ENCODE measurements at regions not wholly inside any gene's neighbourhood (a gene's known extent, or its start where the extent isn't known, plus 50 kb on each side); places are given as distances from the start of the nearest gene placed in this dataset.

DNA sequence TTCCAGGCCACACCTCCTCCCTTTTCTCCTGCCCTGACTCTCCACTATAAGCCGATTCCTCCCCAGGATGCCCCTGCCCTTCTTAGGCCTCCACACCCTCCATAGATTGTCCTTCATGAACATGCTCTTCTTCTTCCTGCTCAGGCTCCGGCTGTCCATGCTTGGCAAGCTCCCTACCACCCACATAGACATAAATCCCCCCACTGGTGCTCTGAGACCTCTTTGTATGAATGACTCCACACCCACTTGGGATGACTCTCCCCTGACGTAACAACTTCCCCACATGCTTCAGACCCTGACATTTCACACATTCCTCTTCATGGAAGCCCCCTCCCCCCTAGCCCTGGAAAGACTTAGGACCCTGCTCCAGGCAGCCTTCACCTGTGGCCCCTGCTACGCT, 542.5 kb upstream of the LARGE1 start:
- FAIRE-seq (no peak), ATAC-seq (no peak), DNase-seq (ENCODE audit: low read depth in 1 of 2, low spot score in 1 of 2) (no peak)
- 2% methylated on average over 4 of the region's 4 CpGs for WGBS (ENCODE audit: missing lambda C conversion rate)
- no peak for TF ChIP-seq RCOR1 (IDR thresholded peaks at IDR 0.05; ENCODE audit: low read depth, low read length)
- TF ChIP-seq CEBPB (IDR thresholded peaks at IDR 0.05) = no peak
- no peak for TF ChIP-seq POLR2AphosphoS2 (conservative IDR thresholded peaks at IDR 0.05; ENCODE audit: low read length)
- TF ChIP-seq RAD21 (conservative IDR thresholded peaks at IDR 0.05 in 1 of 2, IDR thresholded peaks at IDR 0.05 in 1 of 2) = no peak
- no peak for TF ChIP-seq HOXB13 (CRISPR knock-in tag; IDR thresholded peaks at IDR 0.05; ENCODE audit: low read depth)
- Histone ChIP-seq H3K27ac (no peak overlapping the region), H3K9me3 (no peaks in the 10 kb centered on the region), H3K4me3 (no peak overlapping the region), H3K4me2 (no peak overlapping the region), H3K4me1 (no peaks in the 10 kb centered on the region)
- ChIA-PET CTCF (no interaction called here), POLR2A (no interaction called here)

DNA sequence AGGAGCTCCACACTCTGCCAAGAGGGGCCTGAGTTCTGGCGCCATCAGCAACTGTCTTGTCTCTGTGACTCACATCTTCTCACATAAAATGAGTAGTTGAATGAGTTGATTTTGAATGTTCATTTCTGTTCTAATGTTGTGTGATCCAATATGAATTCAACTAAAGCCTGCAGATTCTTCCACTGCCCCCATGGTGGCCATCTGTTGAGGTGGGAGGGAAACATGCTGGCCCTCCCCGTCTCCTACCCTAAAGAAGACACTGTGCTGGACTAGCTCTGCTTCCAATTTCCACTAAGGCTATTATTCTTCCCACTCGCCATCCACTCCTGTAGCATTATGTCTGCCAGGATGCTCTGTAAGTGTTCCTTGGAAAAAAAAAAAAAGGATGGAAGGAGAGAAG, 555.6 kb upstream of the LARGE1 start:
- H3K4me2 ChIP-seq = no peak overlapping the region
- WGBS (ENCODE audit: missing lambda C conversion rate) = 0% methylated on average over 3 of the region's 3 CpGs
- POLR2A ChIA-PET = no interaction called here
- H3K27ac ChIP-seq = no peak overlapping the region
- CTCF ChIA-PET = interaction anchor here (0.7 kb wide), 1 partner anchor 12 kb away, joined by 3 read pairs; no protein-coding TSS in a partner anchor
- H3K4me1 ChIP-seq = no peaks in the 10 kb centered on the region
- H3K9me3 ChIP-seq = no peaks in the 10 kb centered on the region
- TF ChIP-seq BHLHE40 (IDR thresholded peaks at IDR 0.05; ENCODE audit: low read depth, low read length) = no peak
- FAIRE-seq (no peak), DNase-seq (ENCODE audit: low read depth in 1 of 2, low spot score in 1 of 2) (no peak), ATAC-seq (no peak)
- no peak overlapping the region for H3K4me3 ChIP-seq

DNA sequence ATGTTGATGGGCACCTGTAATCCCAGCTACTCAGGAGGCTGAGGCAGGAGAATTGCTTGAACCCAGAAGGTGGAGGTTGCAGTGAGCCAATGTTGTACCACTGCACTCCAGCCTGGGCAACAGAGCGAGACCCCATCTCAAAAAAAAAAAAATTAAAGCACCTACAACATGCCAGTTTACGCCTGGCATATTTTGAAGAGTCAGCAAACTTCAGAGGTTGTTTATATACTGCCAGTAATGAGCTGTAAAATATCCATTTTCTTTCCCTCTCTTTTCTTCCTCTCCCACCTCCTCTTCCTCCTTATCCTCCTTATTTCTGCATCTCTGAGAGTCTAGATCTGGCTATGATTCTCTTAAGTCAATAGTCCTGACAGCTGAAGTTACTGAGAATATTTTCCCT, 556.5 kb upstream of the LARGE1 start:
- no peaks in the 10 kb centered on the region for H3K4me1 ChIP-seq
- no peak overlapping the region for H3K27ac ChIP-seq
- TF ChIP-seq MAZ (IDR thresholded peaks at IDR 0.05; ENCODE audit: borderline replicate concordance, low read depth, low read length) (no peak), ZNF302 (CRISPR knock-in tag; IDR thresholded peaks at IDR 0.05) (no peak), HOXB13 (CRISPR knock-in tag; IDR thresholded peaks at IDR 0.05; ENCODE audit: low read depth) (no peak), CBX8 (IDR thresholded peaks at IDR 0.05) (no peak), CBX2 (IDR thresholded peaks at IDR 0.05; ENCODE audit: borderline replicate concordance, low read depth) (no peak), MAFK (IDR thresholded peaks at IDR 0.05; ENCODE audit: partially characterized antibody) (peak; percentile 13), JUN (IDR thresholded peaks at IDR 0.05) (no peak)
- TF ChIP-seq, protein P1, sequence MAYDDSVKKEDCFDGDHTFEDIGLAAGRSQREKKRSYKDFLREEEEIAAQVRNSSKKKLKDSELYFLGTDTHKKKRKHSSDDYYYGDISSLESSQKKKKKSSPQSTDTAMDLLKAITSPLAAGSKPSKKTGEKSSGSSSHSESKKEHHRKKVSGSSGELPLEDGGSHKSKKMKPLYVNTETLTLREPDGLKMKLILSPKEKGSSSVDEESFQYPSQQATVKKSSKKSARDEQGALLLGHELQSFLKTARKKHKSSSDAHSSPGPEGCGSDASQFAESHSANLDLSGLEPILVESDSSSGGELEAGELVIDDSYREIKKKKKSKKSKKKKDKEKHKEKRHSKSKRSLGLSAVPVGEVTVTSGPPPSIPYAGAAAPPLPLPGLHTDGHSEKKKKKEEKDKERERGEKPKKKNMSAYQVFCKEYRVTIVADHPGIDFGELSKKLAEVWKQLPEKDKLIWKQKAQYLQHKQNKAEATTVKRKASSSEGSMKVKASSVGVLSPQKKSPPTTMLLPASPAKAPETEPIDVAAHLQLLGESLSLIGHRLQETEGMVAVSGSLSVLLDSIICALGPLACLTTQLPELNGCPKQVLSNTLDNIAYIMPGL (CRISPR knock-in tag; IDR thresholded peaks at IDR 0.05; ENCODE audit: borderline replicate concordance) = no peak
- ATAC-seq (no peak), FAIRE-seq (no peak), DNase-seq (ENCODE audit: low read depth in 1 of 2, low spot score in 1 of 2) (no peak)
- no peaks in the 10 kb centered on the region for H3K9me3 ChIP-seq
- POLR2A ChIA-PET = no interaction called here
- no peak overlapping the region for H3K4me3 ChIP-seq
- CTCF ChIA-PET = interaction anchor here (0.7 kb wide), 1 partner anchor 11 kb away, joined by 3 read pairs; no protein-coding TSS in a partner anchor
- no peak overlapping the region for H3K4me2 ChIP-seq
- 0% methylated on average over 2 of the region's 2 CpGs for WGBS (ENCODE audit: missing lambda C conversion rate)

DNA sequence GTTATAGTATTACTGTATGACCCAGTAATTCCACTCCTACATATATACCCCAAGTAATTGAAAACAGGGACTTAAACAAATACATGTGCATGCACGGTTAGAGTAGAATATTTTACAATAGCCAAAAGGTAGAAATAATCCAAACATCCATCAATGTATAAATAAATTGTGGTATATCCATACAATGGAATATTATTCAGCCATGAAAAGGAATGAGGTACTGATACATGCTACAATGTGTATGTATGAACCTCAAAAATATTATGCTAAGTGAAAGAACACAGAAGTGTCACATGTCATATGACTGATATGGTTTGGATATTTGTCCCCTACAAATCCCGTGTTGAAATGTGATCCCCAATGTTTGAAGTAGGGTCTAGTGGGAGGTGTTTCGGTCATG, 560.8 kb upstream of the LARGE1 start:
- no peak overlapping the region for H3K4me2 ChIP-seq
- FAIRE-seq = no peak

More for the DNA sequence above, 560.8 kb upstream of the LARGE1 start:
- TF ChIP-seq NFE2L2 (conservative IDR thresholded peaks at IDR 0.05; ENCODE audit: low read length) (no peak), ZC3H11A (IDR thresholded peaks at IDR 0.05) (no peak), PHF8 (IDR thresholded peaks at IDR 0.05; ENCODE audit: borderline replicate concordance, low read depth) (no peak), RNF2 (IDR thresholded peaks at IDR 0.05; ENCODE audit: borderline replicate concordance, low read depth) (no peak), MAFK (IDR thresholded peaks at IDR 0.05; ENCODE audit: partially characterized antibody) (no peak), FOSB (CRISPR knock-in tag; IDR thresholded peaks at IDR 0.05) (no peak)
- TF ChIP-seq, protein P2, sequence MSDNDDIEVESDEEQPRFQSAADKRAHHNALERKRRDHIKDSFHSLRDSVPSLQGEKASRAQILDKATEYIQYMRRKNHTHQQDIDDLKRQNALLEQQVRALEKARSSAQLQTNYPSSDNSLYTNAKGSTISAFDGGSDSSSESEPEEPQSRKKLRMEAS (IDR thresholded peaks at IDR 0.05) = no peak
- TF ChIP-seq, protein P3, sequence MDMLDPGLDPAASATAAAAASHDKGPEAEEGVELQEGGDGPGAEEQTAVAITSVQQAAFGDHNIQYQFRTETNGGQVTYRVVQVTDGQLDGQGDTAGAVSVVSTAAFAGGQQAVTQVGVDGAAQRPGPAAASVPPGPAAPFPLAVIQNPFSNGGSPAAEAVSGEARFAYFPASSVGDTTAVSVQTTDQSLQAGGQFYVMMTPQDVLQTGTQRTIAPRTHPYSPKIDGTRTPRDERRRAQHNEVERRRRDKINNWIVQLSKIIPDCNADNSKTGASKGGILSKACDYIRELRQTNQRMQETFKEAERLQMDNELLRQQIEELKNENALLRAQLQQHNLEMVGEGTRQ (IDR thresholded peaks at IDR 0.05) = no peak
- TF ChIP-seq, protein P4, sequence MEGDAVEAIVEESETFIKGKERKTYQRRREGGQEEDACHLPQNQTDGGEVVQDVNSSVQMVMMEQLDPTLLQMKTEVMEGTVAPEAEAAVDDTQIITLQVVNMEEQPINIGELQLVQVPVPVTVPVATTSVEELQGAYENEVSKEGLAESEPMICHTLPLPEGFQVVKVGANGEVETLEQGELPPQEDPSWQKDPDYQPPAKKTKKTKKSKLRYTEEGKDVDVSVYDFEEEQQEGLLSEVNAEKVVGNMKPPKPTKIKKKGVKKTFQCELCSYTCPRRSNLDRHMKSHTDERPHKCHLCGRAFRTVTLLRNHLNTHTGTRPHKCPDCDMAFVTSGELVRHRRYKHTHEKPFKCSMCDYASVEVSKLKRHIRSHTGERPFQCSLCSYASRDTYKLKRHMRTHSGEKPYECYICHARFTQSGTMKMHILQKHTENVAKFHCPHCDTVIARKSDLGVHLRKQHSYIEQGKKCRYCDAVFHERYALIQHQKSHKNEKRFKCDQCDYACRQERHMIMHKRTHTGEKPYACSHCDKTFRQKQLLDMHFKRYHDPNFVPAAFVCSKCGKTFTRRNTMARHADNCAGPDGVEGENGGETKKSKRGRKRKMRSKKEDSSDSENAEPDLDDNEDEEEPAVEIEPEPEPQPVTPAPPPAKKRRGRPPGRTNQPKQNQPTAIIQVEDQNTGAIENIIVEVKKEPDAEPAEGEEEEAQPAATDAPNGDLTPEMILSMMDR (IDR thresholded peaks at IDR 0.05) = no peak
- Histone ChIP-seq H3K27ac (no peak overlapping the region), H3K4me3 (no peak overlapping the region), H3K9me3 (no peaks in the 10 kb centered on the region), H3K4me1 (no peaks in the 10 kb centered on the region)
- 5% methylated on average over 3 of the region's 3 CpGs for WGBS (ENCODE audit: missing lambda C conversion rate)
- CTCF ChIA-PET = no interaction called here
- DNase-seq (ENCODE audit: low read depth in 1 of 2, low spot score in 1 of 2) = no peak
- ATAC-seq = no peak
- POLR2A ChIA-PET = no interaction called here
